ENCODE measurements at regions not wholly inside any gene's neighbourhood (a gene's known extent, or its start where the extent isn't known, plus 50 kb on each side); places are given as distances from the start of the nearest gene placed in this dataset.
"Not testable (repeated sequence)": the region's sequence is repeated elsewhere in the genome, so short reads cannot be mapped to it uniquely, and the experiment has no call there.

GRCh38 chr5:89071941-89072331 lies 189.0 kb upstream of the MEF2C start:
- no peak for DNase-seq (ENCODE audit: low spot score)

GRCh38 chr5:89071101-89071940 lies 188.3 kb upstream of the MEF2C start:
- no peak for DNase-seq (ENCODE audit: low spot score)

GRCh38 chr5:89069591-89069990 lies 186.6 kb upstream of the MEF2C start:
- DNase-seq (ENCODE audit: low spot score) = no peak

GRCh38 chr5:89067362-89067761 lies 184.4 kb upstream of the MEF2C start:
- no peak for DNase-seq (ENCODE audit: low spot score)

- DNase-seq (ENCODE audit: low spot score) = no peak
Measured at GRCh38 chr5:89065919-89066318, 182.9 kb upstream of the MEF2C start.

GRCh38 chr5:89064736-89065135 lies 181.8 kb upstream of the MEF2C start:
- DNase-seq (ENCODE audit: low spot score) = no peak

GRCh38 chr5:89064054-89064453 lies 181.1 kb upstream of the MEF2C start:
- no peak for DNase-seq (ENCODE audit: low spot score)

GRCh38 chr5:89060768-89061167 lies 177.8 kb upstream of the MEF2C start:
- no peak for DNase-seq (ENCODE audit: low spot score)

GRCh38 chr5:89059274-89059673 lies 176.3 kb upstream of the MEF2C start:
- no peak for DNase-seq (ENCODE audit: low spot score)

- DNase-seq (ENCODE audit: low spot score) = no peak
Measured at GRCh38 chr5:89055695-89056085, 172.7 kb upstream of the MEF2C start.

- DNase-seq (ENCODE audit: low spot score) = no peak
Measured at GRCh38 chr5:89055015-89055694, 172.2 kb upstream of the MEF2C start.

- DNase-seq (ENCODE audit: low spot score) = no peak
Measured at GRCh38 chr5:89053547-89053946, 170.6 kb upstream of the MEF2C start.

GRCh38 chr5:89050062-89050461 lies 167.1 kb upstream of the MEF2C start:
- not testable (repeated sequence) for DNase-seq (ENCODE audit: low spot score)

- no peak for DNase-seq (ENCODE audit: low spot score)
Measured at GRCh38 chr5:89047571-89047970, 164.6 kb upstream of the MEF2C start.

- DNase-seq (ENCODE audit: low spot score) = no peak
Measured at GRCh38 chr5:89045216-89045615, 162.2 kb upstream of the MEF2C start.

- no peak for DNase-seq (ENCODE audit: low spot score)
Measured at GRCh38 chr5:89044674-89045200, 161.8 kb upstream of the MEF2C start.

- DNase-seq (ENCODE audit: low spot score) = no peak
Measured at GRCh38 chr5:89043676-89044075, 160.7 kb upstream of the MEF2C start.

GRCh38 chr5:89042746-89043145 lies 159.8 kb upstream of the MEF2C start:
- no peak for DNase-seq (ENCODE audit: low spot score)

GRCh38 chr5:89041976-89042375 lies 159.0 kb upstream of the MEF2C start:
- no peak for DNase-seq (ENCODE audit: low spot score)

GRCh38 chr5:89041249-89041779 lies 158.3 kb upstream of the MEF2C start:
- no peak for DNase-seq (ENCODE audit: low spot score)

GRCh38 chr5:89036704-89037489 lies 153.9 kb upstream of the MEF2C start:
- no peak for DNase-seq (ENCODE audit: low spot score)

- no peak for DNase-seq (ENCODE audit: low spot score)
Measured at GRCh38 chr5:89036166-89036565, 153.2 kb upstream of the MEF2C start.
